ENCODE measurements at regions not wholly inside any gene's neighbourhood (a gene's known extent, or its start where the extent isn't known, plus 50 kb on each side); places are given as distances from the start of the nearest gene placed in this dataset.

GRCh38 chr6:164130585-164130984 lies 716.1 kb downstream of the QKI start:
- H3K27ac ChIP-seq (replicated peaks), result no peak overlapping the region
- H3K4me1 ChIP-seq, result peaks cover 8% of the 10 kb centered on the region
- intact Hi-C loops (cut with micrococcal nuclease), result no loop called here
- H3K36me3 ChIP-seq, result no peaks in the 10 kb centered on the region
- no peak overlapping the region for H3K4me3 ChIP-seq
- no peaks in the 10 kb centered on the region for H3K27me3 ChIP-seq (ENCODE audit: low read depth)
- TF ChIP-seq CTCF (IDR thresholded peaks at IDR 0.05; ENCODE audit: borderline replicate concordance), result no peak
- no peak for DNase-seq
- no peaks in the 10 kb centered on the region for H3K9me3 ChIP-seq (replicated peaks)

GRCh38 chr6:164130151-164130550 lies 715.6 kb downstream of the QKI start:
- intact Hi-C loops (cut with micrococcal nuclease), result no loop called here
- no peaks in the 10 kb centered on the region for H3K27me3 ChIP-seq (ENCODE audit: low read depth)
- TF ChIP-seq CTCF (IDR thresholded peaks at IDR 0.05; ENCODE audit: borderline replicate concordance), result no peak
- H3K36me3 ChIP-seq, result no peaks in the 10 kb centered on the region
- H3K27ac ChIP-seq (replicated peaks), result no peak overlapping the region
- H3K4me3 ChIP-seq, result no peak overlapping the region
- peaks cover 8% of the 10 kb centered on the region for H3K4me1 ChIP-seq
- H3K9me3 ChIP-seq (replicated peaks), result no peaks in the 10 kb centered on the region
- peak; percentile 54 for DNase-seq

- intact Hi-C loops (cut with micrococcal nuclease), result no loop called here
- H3K4me3 ChIP-seq, result no peak overlapping the region
- no peaks in the 10 kb centered on the region for H3K27me3 ChIP-seq (ENCODE audit: low read depth)
- H3K4me1 ChIP-seq, result peaks cover 8% of the 10 kb centered on the region
- no peak for TF ChIP-seq CTCF (IDR thresholded peaks at IDR 0.05; ENCODE audit: borderline replicate concordance)
- no peaks in the 10 kb centered on the region for H3K36me3 ChIP-seq
- H3K27ac ChIP-seq (replicated peaks), result no peak overlapping the region
- H3K9me3 ChIP-seq (replicated peaks), result no peaks in the 10 kb centered on the region
- DNase-seq, result no peak
Measured at GRCh38 chr6:164129218-164129617, 714.7 kb downstream of the QKI start.

- Histone ChIP-seq H3K27ac (replicated peaks) (no peak overlapping the region), H3K27me3 (ENCODE audit: low read depth) (no peaks in the 10 kb centered on the region), H3K36me3 (no peaks in the 10 kb centered on the region), H3K9me3 (replicated peaks) (no peaks in the 10 kb centered on the region), H3K4me3 (no peak overlapping the region), H3K4me1 (peaks cover 8% of the 10 kb centered on the region)
- DNase-seq, result no peak
- no peak for TF ChIP-seq CTCF (IDR thresholded peaks at IDR 0.05; ENCODE audit: borderline replicate concordance)
- intact Hi-C loops (cut with micrococcal nuclease), result no loop called here
Measured at GRCh38 chr6:164128101-164128500, 713.6 kb downstream of the QKI start.

GRCh38 chr6:164124986-164125385 lies 710.5 kb downstream of the QKI start:
- Histone ChIP-seq H3K4me1 (peaks cover 5% of the 10 kb centered on the region), H3K4me3 (no peak overlapping the region), H3K27ac (replicated peaks) (no peak overlapping the region), H3K9me3 (replicated peaks) (no peaks in the 10 kb centered on the region), H3K27me3 (ENCODE audit: low read depth) (no peaks in the 10 kb centered on the region), H3K36me3 (no peaks in the 10 kb centered on the region)
- intact Hi-C loops (cut with micrococcal nuclease), result no loop called here
- no peak for TF ChIP-seq CTCF (IDR thresholded peaks at IDR 0.05; ENCODE audit: borderline replicate concordance)
- no peak for DNase-seq

GRCh38 chr6:164124473-164124872 lies 710.0 kb downstream of the QKI start:
- Histone ChIP-seq H3K4me3 (no peak overlapping the region), H3K27ac (replicated peaks) (no peak overlapping the region), H3K36me3 (no peaks in the 10 kb centered on the region), H3K27me3 (ENCODE audit: low read depth) (no peaks in the 10 kb centered on the region), H3K4me1 (no peaks in the 10 kb centered on the region), H3K9me3 (replicated peaks) (no peaks in the 10 kb centered on the region)
- DNase-seq, result no peak
- intact Hi-C loops (cut with micrococcal nuclease), result no loop called here
- TF ChIP-seq CTCF (IDR thresholded peaks at IDR 0.05; ENCODE audit: borderline replicate concordance), result no peak

Data from left ventricle myocardium inferior (tissue), 1 donor.